GM12878 (cell line): ENCODE measurements at regions not wholly inside any gene's neighbourhood (a gene's known extent, or its start where the extent isn't known, plus 50 kb on each side); places are given as distances from the start of the nearest gene placed in this dataset.

Experiments
- ATAC-seq: fragments of 200-7000 bp; cut with Tn5 transposase; 3 replicates; pipeline ENCODE4 v1.9.1; 2020; ENCODE audit warnings: mild to moderate bottlenecking, moderate library complexity
- BruUV-seq: library from RNA; stranded (reverse); fragments of 400-500 nt; replicated peaks from 2 replicates; lab custom pipeline; 2021; lab: Mats Ljungman, UMichigan
- CTCF ChIA-PET: fragments of 300-600 bp; sonication (Branson Sonifier 250); formaldehyde crosslinking; extraction: SDS; loops from one replicate; lab custom pipeline; 2021; ENCODE audit warnings: inconsistent platforms; lab: Yijun Ruan, JAX
- POLR2A ChIA-PET: fragments of 350-600 bp; formaldehyde crosslinking; extraction: SDS; loops from one replicate; lab custom pipeline; 2021; ENCODE audit warnings: inconsistent platforms; lab: Charles Lee
- RAD21 ChIA-PET: fragments of 300-600 bp; sonication (Branson Sonifier 250); formaldehyde crosslinking; loops from one replicate; lab custom pipeline; 2023; ENCODE audit warnings: antibody characterized with exemption; ENCODE audit not compliant: unreplicated experiment; lab: Charles Lee
- SMC1A ChIA-PET: fragments of 300-600 bp; sonication (Branson Sonifier 250); formaldehyde crosslinking; loops from one replicate; lab custom pipeline; 2023; ENCODE audit not compliant: unreplicated experiment, uncharacterized antibody; lab: Charles Lee
- DNase-seq: peaks from one replicate; pipeline ENCODE4 v3.0.0-alpha.2; 2011; ENCODE audit warnings: low read depth, low spot score
- FAIRE-seq: peaks from 3 replicates; lab custom pipeline; 2011; peaks lifted over from hg19 to GRCh38; lab: Jason Lieb, UNC
- H2AFZ ChIP-seq: 2 replicates; pipeline ENCODE4 v1.6.0; 2011; ENCODE audit warnings: low read depth, low read length, control low read depth; ENCODE audit not compliant: control insufficient read depth
- H3K27ac ChIP-seq: 2 replicates; pipeline ENCODE4 v1.5.1; 2011; ENCODE audit warnings: control low read depth; ENCODE audit not compliant: control insufficient read depth, insufficient read depth
- H3K27me3 ChIP-seq, 2 experiments: replicated peaks in 1 of 2; 2 replicates each; pipeline versions ENCODE4 v1.6.0 to v1.6.1; 2011; ENCODE audit warnings: low read length in 1 of 2; ENCODE audit not compliant: control insufficient read depth in 2 of 2, insufficient read depth in 2 of 2
- H3K36me3 ChIP-seq, 2 experiments: 2 replicates each; pipeline ENCODE4 v1.5.1; 2011; ENCODE audit warnings: low read length in 1 of 2; ENCODE audit not compliant: control insufficient read depth in 2 of 2, insufficient read depth in 2 of 2
- H3K4me1 ChIP-seq: 2 replicates; pipeline ENCODE4 v1.6.1; 2011; ENCODE audit warnings: mild to moderate bottlenecking, low read length, moderate library complexity, mixed read lengths; ENCODE audit not compliant: control insufficient read depth, insufficient read depth
- H3K4me2 ChIP-seq: 2 replicates; pipeline ENCODE4 v1.6.0; 2011; ENCODE audit warnings: control low read depth; ENCODE audit not compliant: control insufficient read depth, insufficient read depth
- H3K4me3 ChIP-seq: fragments of 200-600 bp; sonication (generic); 2 replicates; pipeline ENCODE4 v1.5.1; 2016
- H3K79me2 ChIP-seq: 2 replicates; pipeline ENCODE4 v1.6.0; 2011; ENCODE audit warnings: low read length; ENCODE audit not compliant: control insufficient read depth, insufficient read depth
- H3K9ac ChIP-seq: 2 replicates; pipeline ENCODE4 v1.8.0; 2011; ENCODE audit warnings: low read length, control low read depth, mixed read lengths; ENCODE audit not compliant: control insufficient read depth, insufficient read depth
- H3K9me3 ChIP-seq: replicated peaks from 3 replicates; pipeline ENCODE4 v1.5.1; 2011; ENCODE audit warnings: mild to moderate bottlenecking, low read length; ENCODE audit not compliant: control insufficient read depth, insufficient read depth
- H4K20me1 ChIP-seq: 2 replicates; pipeline ENCODE4 v1.6.0; 2011; ENCODE audit not compliant: control insufficient read depth, insufficient read depth
- BMI1 ChIP-seq: fragments of 450-650 bp; IDR thresholded peaks from 2 replicates; pipeline ENCODE4 v1.6.1; 2016; ENCODE audit warnings: mild to moderate bottlenecking, moderate library complexity, borderline replicate concordance
- EGR1 ChIP-seq, 2 experiments: IDR thresholded peaks; 1 replicate in 1 of 2; 2 replicates in 1 of 2; pipeline ENCODE4 v1.6.1; 2011 to 2012; ENCODE audit warnings: low read depth in 2 of 2, low read length in 2 of 2, borderline replicate concordance in 1 of 2, mild to moderate bottlenecking in 1 of 2, moderate library complexity in 1 of 2
- JUNB ChIP-seq: IDR thresholded peaks from 2 replicates; pipeline ENCODE4 v1.6.1; 2016; ENCODE audit warnings: antibody characterized with exemption, mild to moderate bottlenecking
- JUND ChIP-seq: IDR thresholded peaks from 2 replicates; pipeline ENCODE4 v1.6.1; 2012; ENCODE audit warnings: low read depth, mild to moderate bottlenecking, low read length, improper control_type of control experiment, moderate library complexity
- NR2C1 ChIP-seq: fragments of 450-650 bp; IDR thresholded peaks from 2 replicates; pipeline ENCODE4 v1.6.1; 2017; ENCODE audit warnings: antibody characterized with exemption, mild to moderate bottlenecking, moderate library complexity
- PAX5 ChIP-seq: IDR thresholded peaks from 2 replicates; pipeline ENCODE4 v1.6.1; 2011; ENCODE audit warnings: low read depth, low read length, borderline replicate concordance
- SREBF1 ChIP-seq: IDR thresholded peaks from 2 replicates; pipeline ENCODE4 v1.6.1; 2012; ENCODE audit warnings: mild to moderate bottlenecking, low read length
- ZNF207 ChIP-seq: fragments of 450-650 bp; IDR thresholded peaks from 2 replicates; pipeline ENCODE4 v1.6.1; 2014; ENCODE audit warnings: antibody characterized with exemption, mild to moderate bottlenecking, borderline replicate concordance
- WGBS: methylation state at CpG from one replicate; pipeline ENCODE4 v1.1.6; 2016; ENCODE audit warnings: low lambda C conversion rate; ENCODE audit not compliant: insufficient replicate concordance, insufficient coverage; ENCODE audit errors: missing lambda C conversion rate; 5-methylcytosine and 5-hydroxymethylcytosine counted together
- in situ Hi-C: fragments of 300-500 bp; cut with MboI; formaldehyde crosslinking; loops from 9 replicates; pipeline ENCODE4 v1.14.3; 2018; ENCODE audit warnings: mixed read lengths
- intact Hi-C: fragments of 100-400 bp; cut with micrococcal nuclease; formaldehyde crosslinking; loops from one replicate; pipeline ENCODE4 v1.14.2; 2022; ENCODE audit not compliant: unreplicated experiment
- TF ChIP-seq, protein P1 (sequence below): fragments of 450-650 bp; IDR thresholded peaks from 2 replicates; pipeline ENCODE4 v1.6.1; 2018; ENCODE audit warnings: mild to moderate bottlenecking, low read depth, moderate library complexity; ENCODE audit not compliant: partially characterized antibody
- TF ChIP-seq, protein P2 (sequence below): IDR thresholded peaks from 2 replicates; pipeline ENCODE4 v1.6.1; 2012; ENCODE audit warnings: low read length, inconsistent platforms

DNA sequence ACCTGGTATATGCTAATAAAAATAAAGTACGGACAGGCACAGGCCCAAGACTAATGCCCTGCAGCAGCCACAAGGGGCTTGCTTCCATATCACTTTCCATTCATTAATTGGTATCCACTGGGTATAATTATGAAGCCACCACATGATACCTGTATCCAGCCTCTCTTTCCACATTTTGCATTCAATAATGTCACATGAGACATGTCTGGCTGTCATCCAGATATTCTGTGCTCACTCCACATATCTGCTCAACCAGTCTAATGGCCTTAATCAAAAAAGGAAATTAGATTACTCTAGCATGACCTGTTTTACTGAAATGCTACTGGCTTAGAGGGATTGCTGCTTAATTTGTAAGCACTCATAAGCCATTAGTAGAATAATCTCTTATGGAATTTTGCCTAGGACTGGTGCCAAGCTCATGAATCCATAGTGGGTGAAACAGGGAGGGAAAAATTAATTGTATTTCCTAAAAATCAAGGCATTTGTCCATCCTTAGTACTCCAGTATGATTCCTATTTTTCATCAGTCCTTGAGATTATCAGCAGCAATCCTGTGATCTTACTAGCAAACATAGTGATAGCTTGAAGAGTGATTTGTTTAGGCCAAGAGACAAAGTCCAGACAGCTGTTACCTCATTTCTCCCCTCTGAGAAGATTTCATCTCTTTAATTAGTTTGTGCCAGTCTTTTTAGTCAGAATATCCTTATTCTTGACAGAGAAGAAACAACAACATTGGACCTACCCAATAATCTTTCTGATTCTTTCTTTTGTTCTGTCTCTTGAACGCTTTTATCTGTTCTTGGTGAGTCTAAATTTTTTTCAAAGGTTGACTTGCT is 119.2 kb upstream of the ABCA1 start:
- no peaks in the 10 kb centered on the region for H3K79me2 ChIP-seq
- no peak overlapping the region for H3K4me2 ChIP-seq
- H3K9me3 ChIP-seq = no peaks in the 10 kb centered on the region
- H3K9ac ChIP-seq = no peak overlapping the region
- no peak overlapping the region for H3K4me3 ChIP-seq
- TF ChIP-seq JUND (no peak), BMI1 (no peak), PAX5 (no peak), JUNB (no peak), ZNF207 (no peak), NR2C1 (no peak), SREBF1 (no peak), EGR1 (IDR thresholded peaks at IDR 0.05; ENCODE audit: borderline replicate concordance in 1 of 2, low read depth in 2 of 2, low read length in 2 of 2) (no peak)
- TF ChIP-seq, protein P1, sequence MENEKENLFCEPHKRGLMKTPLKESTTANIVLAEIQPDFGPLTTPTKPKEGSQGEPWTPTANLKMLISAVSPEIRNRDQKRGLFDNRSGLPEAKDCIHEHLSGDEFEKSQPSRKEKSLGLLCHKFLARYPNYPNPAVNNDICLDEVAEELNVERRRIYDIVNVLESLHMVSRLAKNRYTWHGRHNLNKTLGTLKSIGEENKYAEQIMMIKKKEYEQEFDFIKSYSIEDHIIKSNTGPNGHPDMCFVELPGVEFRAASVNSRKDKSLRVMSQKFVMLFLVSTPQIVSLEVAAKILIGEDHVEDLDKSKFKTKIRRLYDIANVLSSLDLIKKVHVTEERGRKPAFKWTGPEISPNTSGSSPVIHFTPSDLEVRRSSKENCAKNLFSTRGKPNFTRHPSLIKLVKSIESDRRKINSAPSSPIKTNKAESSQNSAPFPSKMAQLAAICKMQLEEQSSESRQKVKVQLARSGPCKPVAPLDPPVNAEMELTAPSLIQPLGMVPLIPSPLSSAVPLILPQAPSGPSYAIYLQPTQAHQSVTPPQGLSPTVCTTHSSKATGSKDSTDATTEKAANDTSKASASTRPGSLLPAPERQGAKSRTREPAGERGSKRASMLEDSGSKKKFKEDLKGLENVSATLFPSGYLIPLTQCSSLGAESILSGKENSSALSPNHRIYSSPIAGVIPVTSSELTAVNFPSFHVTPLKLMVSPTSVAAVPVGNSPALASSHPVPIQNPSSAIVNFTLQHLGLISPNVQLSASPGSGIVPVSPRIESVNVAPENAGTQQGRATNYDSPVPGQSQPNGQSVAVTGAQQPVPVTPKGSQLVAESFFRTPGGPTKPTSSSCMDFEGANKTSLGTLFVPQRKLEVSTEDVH = no peak
- TF ChIP-seq, protein P2, sequence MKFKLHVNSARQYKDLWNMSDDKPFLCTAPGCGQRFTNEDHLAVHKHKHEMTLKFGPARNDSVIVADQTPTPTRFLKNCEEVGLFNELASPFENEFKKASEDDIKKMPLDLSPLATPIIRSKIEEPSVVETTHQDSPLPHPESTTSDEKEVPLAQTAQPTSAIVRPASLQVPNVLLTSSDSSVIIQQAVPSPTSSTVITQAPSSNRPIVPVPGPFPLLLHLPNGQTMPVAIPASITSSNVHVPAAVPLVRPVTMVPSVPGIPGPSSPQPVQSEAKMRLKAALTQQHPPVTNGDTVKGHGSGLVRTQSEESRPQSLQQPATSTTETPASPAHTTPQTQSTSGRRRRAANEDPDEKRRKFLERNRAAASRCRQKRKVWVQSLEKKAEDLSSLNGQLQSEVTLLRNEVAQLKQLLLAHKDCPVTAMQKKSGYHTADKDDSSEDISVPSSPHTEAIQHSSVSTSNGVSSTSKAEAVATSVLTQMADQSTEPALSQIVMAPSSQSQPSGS = no peak
- no peaks in the 10 kb centered on the region for H4K20me1 ChIP-seq
- intact Hi-C loops = no loop called here
- WGBS = 75% methylated on average over 2 of the region's 2 CpGs
- ChIA-PET POLR2A (no interaction called here), RAD21 (no interaction called here), SMC1A (interaction anchor here (1.0 kb wide), 1 partner anchor 9 kb away, joined by 3 read pairs; no protein-coding TSS in a partner anchor), CTCF (no interaction called here)
- no peak for ATAC-seq
- FAIRE-seq = no peak
- no peaks in the 10 kb centered on the region for H3K36me3 ChIP-seq
- no peaks in the 10 kb centered on the region for H3K4me1 ChIP-seq
- no peaks in the 10 kb centered on the region; a peak in 1 of 4 replicates for H3K27me3 ChIP-seq
- no peak overlapping the region for H2AFZ ChIP-seq
- DNase-seq = no peak
- H3K27ac ChIP-seq = no peak overlapping the region
- in situ Hi-C loops = no loop called here
- no TSS peak for BruUV-seq
